Upper lobe of left lung (tissue), 4 donors: ENCODE measurements at regions not wholly inside any gene's neighbourhood (a gene's known extent, or its start where the extent isn't known, plus 50 kb on each side); places are given as distances from the start of the nearest gene placed in this dataset.

ENCODE experiments used
- CTCF ChIP-seq, 6 experiments: fragments of 450-650 bp in 4 of 6; fragments of 200-600 bp in 2 of 6; sonication (generic) in 2 of 6; IDR thresholded peaks; one replicate each; pipeline ENCODE4 v1.5.1; 2016 to 2019; ENCODE audit warnings: antibody characterized with exemption in 6 of 6
- EP300 ChIP-seq, 4 donors: sonication (generic); formaldehyde crosslinking; IDR thresholded peaks; one replicate each; pipeline ENCODE4 v1.5.1; 2017; ENCODE audit warnings: antibody characterized with exemption in 4 of 4, control low read depth in 2 of 4
- POLR2A ChIP-seq, 4 donors: fragments of 450-650 bp; IDR thresholded peaks; one replicate each; pipeline ENCODE4 v1.5.1; 2016 to 2017; ENCODE audit warnings: antibody characterized with exemption in 4 of 4, mild to moderate bottlenecking in 2 of 4
- POLR2AphosphoS5 ChIP-seq, 2 donors: sonication (generic); formaldehyde crosslinking; IDR thresholded peaks; one replicate each; pipeline ENCODE4 v1.5.1; 2017; ENCODE audit warnings: antibody characterized with exemption in 2 of 2

GRCh38 chrX:40440866-40441265, 139.9 kb upstream of the ATP6AP2 start:
- no peak for TF ChIP-seq CTCF (IDR thresholded peaks at IDR 0.05)
- TF ChIP-seq POLR2A (IDR thresholded peaks at IDR 0.05), result no peak
- no peak for TF ChIP-seq POLR2AphosphoS5 (IDR thresholded peaks at IDR 0.05)
- no peak for TF ChIP-seq EP300 (IDR thresholded peaks at IDR 0.05)
